Fibroblast of mammary gland (primary cell): ENCODE measurements at regions not wholly inside any gene's neighbourhood (a gene's known extent, or its start where the extent isn't known, plus 50 kb on each side); places are given as distances from the start of the nearest gene placed in this dataset.

Experiments
- DNase-seq: peaks from one replicate; pipeline ENCODE4 v3.0.0-alpha.2; 2010; ENCODE audit warnings: low read depth
- H3K4me3 ChIP-seq: 2 replicates; pipeline ENCODE4 v1.5.1; 2011; ENCODE audit warnings: low read depth, mild to moderate bottlenecking, low read length, moderate library complexity; ENCODE audit not compliant: control insufficient read depth
- TF ChIP-seq, protein P1 (sequence below): conservative IDR thresholded peaks from 2 replicates; pipeline ENCODE4 v1.5.1; 2011; ENCODE audit warnings: low read depth, low read length, inconsistent platforms; ENCODE audit not compliant: control insufficient read depth, insufficient read depth

DNA sequence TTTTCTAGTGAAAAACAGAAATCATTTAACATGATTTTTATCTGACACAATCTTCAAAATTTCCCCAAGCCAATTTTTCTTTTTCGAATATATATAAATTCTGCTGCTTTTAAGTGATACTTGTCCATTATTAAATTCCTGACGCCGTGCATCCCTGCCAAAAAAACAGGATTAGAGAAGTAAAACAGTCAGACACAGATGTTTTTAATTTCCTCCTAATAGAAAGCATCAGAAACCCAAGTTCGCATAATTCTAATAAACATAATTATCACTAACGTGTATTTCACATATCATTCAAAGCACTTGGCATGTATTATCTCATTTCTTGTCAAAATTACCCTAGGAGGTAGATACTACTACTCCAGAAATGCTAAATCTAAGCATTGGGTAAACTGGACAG lies 179.5 kb downstream of the ZFP64 start:
- TF ChIP-seq, protein P1, sequence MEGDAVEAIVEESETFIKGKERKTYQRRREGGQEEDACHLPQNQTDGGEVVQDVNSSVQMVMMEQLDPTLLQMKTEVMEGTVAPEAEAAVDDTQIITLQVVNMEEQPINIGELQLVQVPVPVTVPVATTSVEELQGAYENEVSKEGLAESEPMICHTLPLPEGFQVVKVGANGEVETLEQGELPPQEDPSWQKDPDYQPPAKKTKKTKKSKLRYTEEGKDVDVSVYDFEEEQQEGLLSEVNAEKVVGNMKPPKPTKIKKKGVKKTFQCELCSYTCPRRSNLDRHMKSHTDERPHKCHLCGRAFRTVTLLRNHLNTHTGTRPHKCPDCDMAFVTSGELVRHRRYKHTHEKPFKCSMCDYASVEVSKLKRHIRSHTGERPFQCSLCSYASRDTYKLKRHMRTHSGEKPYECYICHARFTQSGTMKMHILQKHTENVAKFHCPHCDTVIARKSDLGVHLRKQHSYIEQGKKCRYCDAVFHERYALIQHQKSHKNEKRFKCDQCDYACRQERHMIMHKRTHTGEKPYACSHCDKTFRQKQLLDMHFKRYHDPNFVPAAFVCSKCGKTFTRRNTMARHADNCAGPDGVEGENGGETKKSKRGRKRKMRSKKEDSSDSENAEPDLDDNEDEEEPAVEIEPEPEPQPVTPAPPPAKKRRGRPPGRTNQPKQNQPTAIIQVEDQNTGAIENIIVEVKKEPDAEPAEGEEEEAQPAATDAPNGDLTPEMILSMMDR = no peak
- DNase-seq = peak; percentile 15
- H3K4me3 ChIP-seq = no peak overlapping the region

DNA sequence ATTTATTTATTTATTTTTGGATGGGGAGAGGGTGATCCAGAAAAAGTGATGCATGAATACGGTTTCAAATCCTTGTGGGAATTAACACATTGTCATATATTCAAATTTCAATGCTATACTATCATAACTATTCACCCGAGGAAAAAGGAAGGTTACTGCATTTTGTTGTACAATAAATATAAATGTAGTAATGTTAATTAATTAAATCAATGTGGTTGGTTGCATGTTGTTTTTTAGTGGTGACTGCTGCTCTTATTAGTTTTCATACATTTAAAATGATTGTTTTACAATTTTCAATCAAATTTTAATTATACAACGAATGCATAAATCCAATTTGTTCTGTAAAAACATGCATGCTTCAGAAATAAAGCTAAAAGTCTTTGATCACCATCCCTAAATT lies 180.5 kb downstream of the ZFP64 start:
- TF ChIP-seq, protein P1 = no peak
- no peak for DNase-seq
- H3K4me3 ChIP-seq = no peak overlapping the region

DNA sequence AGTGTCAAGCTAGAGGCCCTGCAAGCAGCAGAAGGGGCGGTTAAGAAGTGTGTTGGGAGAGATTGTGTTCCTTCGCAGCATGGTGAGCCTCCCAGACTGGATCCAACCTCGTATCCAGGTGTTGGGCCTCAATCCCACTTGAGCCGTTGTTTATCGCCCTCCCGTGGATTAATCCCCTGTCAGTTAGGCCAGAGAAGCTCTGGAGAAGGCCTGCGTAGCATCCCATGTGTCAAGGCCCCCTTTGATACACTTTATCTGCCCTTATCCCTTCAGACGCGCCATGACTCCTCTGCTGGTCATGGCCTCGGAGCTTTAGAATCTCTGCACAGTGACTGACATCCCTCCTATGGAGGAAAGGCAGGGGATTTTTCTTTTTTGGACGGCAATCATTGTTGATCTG lies 181.0 kb downstream of the ZFP64 start:
- H3K4me3 ChIP-seq = no peak overlapping the region
- DNase-seq = no peak
- TF ChIP-seq, protein P1 = no peak

DNA sequence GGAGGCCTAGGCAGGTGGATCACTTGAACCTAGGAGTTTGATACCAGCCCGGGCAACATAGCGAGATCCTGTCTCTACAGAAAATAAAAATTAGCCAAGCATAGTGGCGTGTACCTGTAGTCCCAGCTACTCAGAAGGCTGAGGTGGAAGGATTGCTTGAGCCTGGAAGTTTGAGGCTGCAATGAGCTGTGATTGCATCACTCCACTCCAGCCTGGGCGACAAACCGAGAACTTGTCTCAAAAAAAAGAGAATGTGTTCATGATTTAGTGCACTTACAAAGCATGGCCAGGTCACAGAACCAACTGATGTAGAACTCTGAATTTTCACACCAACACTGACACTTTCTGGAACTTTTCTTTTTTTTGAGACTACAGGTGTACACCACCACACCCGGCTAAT lies 182.7 kb downstream of the ZFP64 start:
- no peak overlapping the region for H3K4me3 ChIP-seq
- TF ChIP-seq, protein P1 = no peak
- DNase-seq = no peak

DNA sequence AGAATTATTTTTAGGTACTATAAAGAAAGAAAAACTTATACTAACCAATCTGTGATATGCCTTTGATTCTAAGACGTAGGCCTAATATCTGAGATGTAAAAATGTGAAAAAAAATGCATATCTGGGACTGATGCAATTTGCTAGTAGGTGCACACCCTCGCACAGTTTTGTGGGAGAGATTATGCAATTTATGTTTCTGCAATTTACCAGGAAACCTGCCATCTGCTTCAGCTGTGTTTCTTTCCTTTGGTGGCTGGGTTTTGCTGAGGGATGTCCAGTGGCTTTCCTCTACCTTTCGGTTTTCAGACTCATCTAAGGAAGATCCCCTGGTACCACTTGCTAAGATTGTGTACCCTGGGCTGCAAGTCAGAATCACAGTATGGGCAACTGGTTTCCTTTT lies 186.9 kb downstream of the ZFP64 start:
- TF ChIP-seq, protein P1 = no peak
- DNase-seq = peak; percentile 70
- H3K4me3 ChIP-seq = no peak overlapping the region

DNA sequence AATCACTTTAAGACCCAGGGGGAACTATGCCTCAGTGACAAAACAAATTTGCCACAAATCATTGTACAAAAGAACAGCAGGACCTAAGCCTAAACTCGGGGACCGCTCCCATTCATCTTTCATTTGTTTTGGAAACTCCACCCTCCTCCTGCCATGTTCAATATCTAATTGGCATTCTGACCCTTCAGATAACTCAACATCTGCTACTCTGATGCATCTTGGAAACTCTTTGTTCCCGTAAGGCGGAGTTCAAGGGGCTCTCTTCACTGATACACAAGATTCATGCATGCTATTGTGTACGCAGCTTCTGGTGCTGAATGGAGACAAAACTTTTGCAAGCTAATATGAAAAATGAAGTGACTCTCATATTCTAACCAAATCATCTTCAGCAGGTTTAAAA lies 187.6 kb downstream of the ZFP64 start:
- no peak for DNase-seq
- TF ChIP-seq, protein P1 = no peak
- H3K4me3 ChIP-seq = no peak overlapping the region

DNA sequence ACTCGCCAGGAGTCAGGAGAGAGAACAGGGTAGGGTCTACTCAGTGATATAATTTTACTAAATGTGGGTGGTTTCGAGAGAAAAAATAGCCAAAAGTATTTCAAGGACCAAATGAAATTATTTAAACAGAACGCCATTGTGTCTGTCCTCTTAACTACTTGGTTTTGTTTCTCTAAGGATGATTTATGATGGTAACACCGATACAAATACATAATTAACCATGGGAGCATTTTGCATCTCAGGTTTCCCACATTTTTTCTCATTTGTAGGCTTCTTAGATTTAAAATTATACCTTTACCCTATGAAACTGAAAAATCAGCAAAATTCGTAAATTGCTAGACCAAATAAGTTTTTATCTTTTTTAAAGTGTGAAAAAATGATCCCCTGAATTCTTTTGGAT lies 188.2 kb downstream of the ZFP64 start:
- DNase-seq = no peak
- no peak overlapping the region for H3K4me3 ChIP-seq
- TF ChIP-seq, protein P1 = no peak
